ENCODE measurements at regions not wholly inside any gene's neighbourhood (a gene's known extent, or its start where the extent isn't known, plus 50 kb on each side); places are given as distances from the start of the nearest gene placed in this dataset.

DNA sequence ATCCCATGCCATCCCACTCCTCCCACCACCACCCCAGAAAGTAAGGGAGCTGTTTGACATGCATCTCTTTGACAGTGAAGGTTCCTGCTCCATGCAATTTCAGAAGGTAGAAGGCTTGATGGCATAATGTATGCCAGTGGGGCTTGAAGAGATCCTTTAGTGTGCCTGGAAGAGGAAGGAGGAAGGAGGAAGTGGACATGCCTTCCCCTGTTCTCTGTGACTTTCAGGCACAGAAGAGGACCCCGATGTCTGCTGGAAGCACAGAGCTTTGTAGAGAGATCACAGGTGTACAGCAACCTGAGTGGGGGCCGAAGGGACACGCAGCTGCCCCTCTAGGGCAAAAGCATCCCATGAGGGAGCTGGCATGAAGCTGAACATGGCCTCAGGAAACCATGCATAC lies 171.6 kb downstream of the CD47 start:
- TF ChIP-seq EZH2phosphoT487 (IDR thresholded peaks at IDR 0.05; ENCODE audit: borderline replicate concordance) (no peak), CTCF (conservative IDR thresholded peaks at IDR 0.05; ENCODE audit: low read length) (no peak)
